GM19025 (cell line): ENCODE measurements at regions not wholly inside any gene's neighbourhood (a gene's known extent, or its start where the extent isn't known, plus 50 kb on each side); places are given as distances from the start of the nearest gene placed in this dataset.

ENCODE experiments used
- ATAC-seq: cut with Tn5 transposase; IDR thresholded peaks from one replicate; pipeline ENCODE4 v1.9.1; 2021; ENCODE audit warnings: mild to moderate bottlenecking, low read depth, moderate library complexity; ENCODE audit not compliant: unreplicated experiment

- no peak for ATAC-seq
Measured at GRCh38 chr2:62286089-62286785, 90.3 kb downstream of the B3GNT2 start.

- no peak for ATAC-seq
Measured at GRCh38 chr2:62284980-62285379, 89.1 kb downstream of the B3GNT2 start.

GRCh38 chr2:62284471-62284870 lies 88.6 kb downstream of the B3GNT2 start:
- no peak for ATAC-seq

GRCh38 chr2:62283147-62283546 lies 87.2 kb downstream of the B3GNT2 start:
- no peak for ATAC-seq

GRCh38 chr2:62281663-62282062 lies 85.7 kb downstream of the B3GNT2 start:
- no peak for ATAC-seq

GRCh38 chr2:62277688-62278087 lies 81.8 kb downstream of the B3GNT2 start:
- ATAC-seq = no peak
